GM12878 (cell line): ENCODE measurements at regions not wholly inside any gene's neighbourhood (a gene's known extent, or its start where the extent isn't known, plus 50 kb on each side); places are given as distances from the start of the nearest gene placed in this dataset.

Source experiments
- ATAC-seq: fragments of 200-7000 bp; cut with Tn5 transposase; 3 replicates; pipeline ENCODE4 v1.9.1; 2020; ENCODE audit warnings: mild to moderate bottlenecking, moderate library complexity
- BruUV-seq: library from RNA; stranded (reverse); fragments of 400-500 nt; replicated peaks from 2 replicates; lab custom pipeline; 2021; lab: Mats Ljungman, UMichigan
- CTCF ChIA-PET: fragments of 300-600 bp; sonication (Branson Sonifier 250); formaldehyde crosslinking; extraction: SDS; loops from one replicate; lab custom pipeline; 2021; ENCODE audit warnings: inconsistent platforms; lab: Yijun Ruan, JAX
- POLR2A ChIA-PET: fragments of 350-600 bp; formaldehyde crosslinking; extraction: SDS; loops from one replicate; lab custom pipeline; 2021; ENCODE audit warnings: inconsistent platforms; lab: Charles Lee
- RAD21 ChIA-PET: fragments of 300-600 bp; sonication (Branson Sonifier 250); formaldehyde crosslinking; loops from one replicate; lab custom pipeline; 2023; ENCODE audit warnings: antibody characterized with exemption; ENCODE audit not compliant: unreplicated experiment; lab: Charles Lee
- SMC1A ChIA-PET: fragments of 300-600 bp; sonication (Branson Sonifier 250); formaldehyde crosslinking; loops from one replicate; lab custom pipeline; 2023; ENCODE audit not compliant: unreplicated experiment, uncharacterized antibody; lab: Charles Lee
- DNase-seq: peaks from one replicate; pipeline ENCODE4 v3.0.0-alpha.2; 2011; ENCODE audit warnings: low read depth, low spot score
- FAIRE-seq: peaks from 3 replicates; lab custom pipeline; 2011; peaks lifted over from hg19 to GRCh38; lab: Jason Lieb, UNC
- H2AFZ ChIP-seq: 2 replicates; pipeline ENCODE4 v1.6.0; 2011; ENCODE audit warnings: low read depth, low read length, control low read depth; ENCODE audit not compliant: control insufficient read depth
- H3K27ac ChIP-seq: 2 replicates; pipeline ENCODE4 v1.5.1; 2011; ENCODE audit warnings: control low read depth; ENCODE audit not compliant: control insufficient read depth, insufficient read depth
- H3K27me3 ChIP-seq, 2 experiments: replicated peaks in 1 of 2; 2 replicates each; pipeline versions ENCODE4 v1.6.0 to v1.6.1; 2011; ENCODE audit warnings: low read length in 1 of 2; ENCODE audit not compliant: control insufficient read depth in 2 of 2, insufficient read depth in 2 of 2
- H3K36me3 ChIP-seq, 2 experiments: 2 replicates each; pipeline ENCODE4 v1.5.1; 2011; ENCODE audit warnings: low read length in 1 of 2; ENCODE audit not compliant: control insufficient read depth in 2 of 2, insufficient read depth in 2 of 2
- H3K4me1 ChIP-seq: 2 replicates; pipeline ENCODE4 v1.6.1; 2011; ENCODE audit warnings: mild to moderate bottlenecking, low read length, moderate library complexity, mixed read lengths; ENCODE audit not compliant: control insufficient read depth, insufficient read depth
- H3K4me2 ChIP-seq: 2 replicates; pipeline ENCODE4 v1.6.0; 2011; ENCODE audit warnings: control low read depth; ENCODE audit not compliant: control insufficient read depth, insufficient read depth
- H3K4me3 ChIP-seq: fragments of 200-600 bp; sonication (generic); 2 replicates; pipeline ENCODE4 v1.5.1; 2016
- H3K79me2 ChIP-seq: 2 replicates; pipeline ENCODE4 v1.6.0; 2011; ENCODE audit warnings: low read length; ENCODE audit not compliant: control insufficient read depth, insufficient read depth
- H3K9ac ChIP-seq: 2 replicates; pipeline ENCODE4 v1.8.0; 2011; ENCODE audit warnings: low read length, control low read depth, mixed read lengths; ENCODE audit not compliant: control insufficient read depth, insufficient read depth
- H3K9me3 ChIP-seq: replicated peaks from 3 replicates; pipeline ENCODE4 v1.5.1; 2011; ENCODE audit warnings: mild to moderate bottlenecking, low read length; ENCODE audit not compliant: control insufficient read depth, insufficient read depth
- H4K20me1 ChIP-seq: 2 replicates; pipeline ENCODE4 v1.6.0; 2011; ENCODE audit not compliant: control insufficient read depth, insufficient read depth
- CHD2 ChIP-seq: IDR thresholded peaks from 2 replicates; pipeline ENCODE4 v1.6.1; 2011; ENCODE audit warnings: low read depth, low read length, improper control_type of control experiment, borderline replicate concordance
- EP300 ChIP-seq, 2 experiments: fragments of 150-350 bp in 1 of 2; IDR thresholded peaks; 2 replicates each; pipeline ENCODE4 v1.6.1; 2011 to 2012; ENCODE audit warnings: low read depth in 2 of 2, low read length in 2 of 2, borderline replicate concordance in 1 of 2, improper control_type of control experiment in 1 of 2, inconsistent platforms in 1 of 2; ENCODE audit not compliant: control insufficient read depth in 1 of 2
- MEF2B ChIP-seq: fragments of 450-650 bp; IDR thresholded peaks from 2 replicates; pipeline ENCODE4 v1.6.1; 2018; ENCODE audit warnings: mild to moderate bottlenecking, moderate library complexity; ENCODE audit not compliant: partially characterized antibody, poor library complexity, severe bottlenecking
- NKRF ChIP-seq: fragments of 450-650 bp; conservative IDR thresholded peaks from 2 replicates; pipeline ENCODE4 v1.6.1; 2017; ENCODE audit warnings: mild to moderate bottlenecking, moderate library complexity
- NR2C1 ChIP-seq: fragments of 450-650 bp; IDR thresholded peaks from 2 replicates; pipeline ENCODE4 v1.6.1; 2017; ENCODE audit warnings: antibody characterized with exemption, mild to moderate bottlenecking, moderate library complexity
- NR2C2 ChIP-seq: IDR thresholded peaks from 2 replicates; pipeline ENCODE4 v1.6.1; 2011; ENCODE audit warnings: borderline replicate concordance, low read depth; ENCODE audit not compliant: control insufficient read depth, insufficient read length
- NR2F1 ChIP-seq: fragments of 450-650 bp; conservative IDR thresholded peaks from 2 replicates; pipeline ENCODE4 v1.6.1; 2017; ENCODE audit warnings: mild to moderate bottlenecking
- POLR2AphosphoS5 ChIP-seq: IDR thresholded peaks from 2 replicates; pipeline ENCODE4 v1.6.1; 2011; ENCODE audit warnings: mild to moderate bottlenecking, low read length, inconsistent platforms
- RAD21 ChIP-seq: IDR thresholded peaks from 2 replicates; pipeline ENCODE4 v1.6.1; 2011; ENCODE audit warnings: mild to moderate bottlenecking, low read depth, low read length, moderate library complexity; ENCODE audit not compliant: insufficient read depth
- SMC3 ChIP-seq: IDR thresholded peaks from 2 replicates; pipeline ENCODE4 v1.6.1; 2011; ENCODE audit warnings: low read length, improper control_type of control experiment, borderline replicate concordance
- SUPT20H ChIP-seq: IDR thresholded peaks from 2 replicates; pipeline ENCODE4 v1.6.1; 2011; ENCODE audit warnings: low read depth, mild to moderate bottlenecking, low read length, moderate library complexity, borderline replicate concordance; ENCODE audit not compliant: control insufficient read depth
- WRNIP1 ChIP-seq: IDR thresholded peaks from 2 replicates; pipeline ENCODE4 v1.6.1; 2011; ENCODE audit warnings: low read depth, low read length, improper control_type of control experiment, borderline replicate concordance
- WGBS: methylation state at CpG from one replicate; pipeline ENCODE4 v1.1.6; 2016; ENCODE audit warnings: low lambda C conversion rate; ENCODE audit not compliant: insufficient replicate concordance, insufficient coverage; ENCODE audit errors: missing lambda C conversion rate; 5-methylcytosine and 5-hydroxymethylcytosine counted together
- in situ Hi-C: fragments of 300-500 bp; cut with MboI; formaldehyde crosslinking; loops from 9 replicates; pipeline ENCODE4 v1.14.3; 2018; ENCODE audit warnings: mixed read lengths
- intact Hi-C: fragments of 100-400 bp; cut with micrococcal nuclease; formaldehyde crosslinking; loops from one replicate; pipeline ENCODE4 v1.14.2; 2022; ENCODE audit not compliant: unreplicated experiment

GRCh38 chr2:144239726-144240125 lies 280.2 kb downstream of the ZEB2 start:
- Histone ChIP-seq H3K27ac (peak overlapping the region; percentile 78), H3K36me3 (no peaks in the 10 kb centered on the region), H3K9ac (no peak overlapping the region), H2AFZ (no peak overlapping the region), H3K4me1 (peaks cover 33% of the 10 kb centered on the region), H3K9me3 (no peaks in the 10 kb centered on the region; the same call in 2 of the 3 replicates), H3K4me3 (no peak overlapping the region), H4K20me1 (no peaks in the 10 kb centered on the region), H3K27me3 (no peaks in the 10 kb centered on the region), H3K4me2 (no peak overlapping the region)
- ChIA-PET CTCF (interaction anchor here (0.7 to 1.4 kb wide), 4 partner anchors 9 to 85 kb away, joined by 3 to 4 read pairs (median 4); no protein-coding TSS in a partner anchor), RAD21 (interaction anchor here (1.0 to 2.3 kb wide), 3 partner anchors 24 to 56 kb away, joined by 3 to 9 read pairs (median 8); no protein-coding TSS in a partner anchor)
- FAIRE-seq, result no peak
- ATAC-seq, result no peak
- intact Hi-C loops, result no loop called here
- no peak for DNase-seq
- WGBS, result 100% methylated on average over 1 of the region's 1 CpG
- no TSS peak for BruUV-seq
- TF ChIP-seq SMC3 (no peak), EP300 (IDR thresholded peaks at IDR 0.05; ENCODE audit: borderline replicate concordance in 1 of 2, control insufficient read depth in 1 of 2, low read depth in 2 of 2, low read length in 2 of 2) (no peak), NR2F1 (no peak), POLR2AphosphoS5 (no peak), NKRF (no peak), MEF2B (no peak), WRNIP1 (no peak), NR2C2 (no peak), RAD21 (no peak), SUPT20H (no peak), CHD2 (no peak), NR2C1 (no peak)
- TF ChIP-seq, all 136 proteins: peak for 0
- ChIA-PET POLR2A (interaction anchor here (0.6 kb wide), 1 partner anchor 87 kb away, joined by 9 read pairs; no protein-coding TSS in a partner anchor), SMC1A (interaction anchor here (0.7 to 6.3 kb wide), 10 partner anchors 9 to 138 kb away, joined by 3 to 68 read pairs (median 4); no protein-coding TSS in a partner anchor)
- in situ Hi-C loops, result no loop called here
- no peaks in the 10 kb centered on the region; the same call in 1 of the 2 replicates for H3K79me2 ChIP-seq
